ENCODE measurements at regions not wholly inside any gene's neighbourhood (a gene's known extent, or its start where the extent isn't known, plus 50 kb on each side); places are given as distances from the start of the nearest gene placed in this dataset.

DNA sequence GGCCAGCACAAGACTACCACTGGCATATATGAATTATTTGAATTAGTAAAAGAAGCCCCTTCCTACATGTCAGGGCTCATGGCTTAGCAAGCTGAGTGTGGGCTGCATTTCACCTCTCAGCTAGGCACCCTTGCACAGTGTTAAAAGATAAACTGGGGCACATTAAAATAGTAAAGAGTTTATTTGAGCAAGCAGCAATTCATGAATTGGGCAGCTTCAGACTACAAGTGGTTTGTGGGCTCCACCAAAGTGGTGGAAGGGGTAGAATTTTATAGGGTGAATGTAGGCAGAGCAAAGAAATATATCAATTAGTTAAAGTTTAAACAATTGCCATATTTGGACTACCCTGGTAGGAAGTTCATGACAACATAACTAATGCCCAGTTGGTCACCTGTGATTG lies 178.8 kb downstream of the PLPP3 start:
- H3K9ac ChIP-seq (ENCODE audit: extremely low read depth, insufficient read length, low read length), result no peak overlapping the region
- no peak overlapping the region for H2AFZ ChIP-seq (ENCODE audit: low read length)
- no peak overlapping the region for H2BK5ac ChIP-seq (ENCODE audit: insufficient read length, low read length)
- no peaks in the 10 kb centered on the region for H3K79me2 ChIP-seq (ENCODE audit: insufficient read depth, low read length)
- no peak overlapping the region for H3K27ac Mint-ChIP-seq
- no peak overlapping the region for H3T11ph ChIP-seq (ENCODE audit: low read length)
- no peak overlapping the region for H3K4ac ChIP-seq (ENCODE audit: low read depth, low read length)
- H3K4me2 ChIP-seq (ENCODE audit: insufficient read depth, insufficient read length, low read length), result no peak overlapping the region
- no peaks in the 10 kb centered on the region for H3K27me3 ChIP-seq (ENCODE audit: insufficient read depth, low read length)
- no peaks in the 10 kb centered on the region for H4K20me1 ChIP-seq (ENCODE audit: control insufficient read depth, insufficient read depth, insufficient read length)
- H3K23ac ChIP-seq (ENCODE audit: insufficient read length, low read depth, low read length), result no peak overlapping the region
- no peaks in the 10 kb centered on the region for H3K36me3 Mint-ChIP-seq (ENCODE audit: insufficient read depth in 1 of 3, low read depth in 3 of 3)
- no peak overlapping the region for H4K5ac ChIP-seq (ENCODE audit: insufficient read length, low read depth, low read length)
- DNase-seq, result no peak
- no peak overlapping the region for H3K14ac ChIP-seq (ENCODE audit: insufficient read depth, low read length)
- H2BK12ac ChIP-seq (ENCODE audit: insufficient read length, low read depth, low read length), result no peak overlapping the region
- H4K91ac ChIP-seq (ENCODE audit: insufficient read length, low read depth, low read length), result no peak overlapping the region
- TF ChIP-seq CTCF (conservative IDR thresholded peaks at IDR 0.05), result no peak
- no peak overlapping the region for H3K4me3 Mint-ChIP-seq
- no peak overlapping the region for H3K18ac ChIP-seq (ENCODE audit: insufficient read length, low read depth, low read length)
- no peaks in the 10 kb centered on the region; the same call in 1 of the 2 replicates for H3K4me1 ChIP-seq (ENCODE audit: insufficient read depth, low read length)
- no peak overlapping the region for H2BK20ac ChIP-seq (ENCODE audit: low read depth, low read length, poor library complexity, severe bottlenecking)
- no peak overlapping the region for H3K56ac ChIP-seq (ENCODE audit: insufficient read length, low read depth, low read length)
- no peak overlapping the region for H3K27ac ChIP-seq (ENCODE audit: insufficient read length, low read depth, low read length)
- H2AK5ac ChIP-seq (ENCODE audit: insufficient read length, low read length), result no peak overlapping the region
- H3K9me3 Mint-ChIP-seq, result no peaks in the 10 kb centered on the region
- H3K79me1 ChIP-seq (ENCODE audit: insufficient read depth, low read depth, low read length, poor library complexity, severe bottlenecking), result no peaks in the 10 kb centered on the region
- no peaks in the 10 kb centered on the region for H3K9me3 ChIP-seq (ENCODE audit: control insufficient read depth, low read depth, low read length)
- H3K27me3 Mint-ChIP-seq (ENCODE audit: low read depth), result peaks cover 1% of the 10 kb centered on the region; the same call in 1 of the 2 replicates
- no peaks in the 10 kb centered on the region for H3K23me2 ChIP-seq (ENCODE audit: insufficient read length, low read depth, low read length, poor library complexity, severe bottlenecking)
- H3K4me1 Mint-ChIP-seq, result peaks cover 11 to 15% of the 10 kb centered on the region in 2 experiments; a peak in 3 of 4 replicates
- H2BK120ac ChIP-seq (ENCODE audit: low read depth, low read length, poor library complexity, severe bottlenecking), result no peak overlapping the region
- no peak overlapping the region for H4K8ac ChIP-seq (replicated peaks; ENCODE audit: insufficient read length, low read depth, low read length)
- no peak overlapping the region for H2BK15ac ChIP-seq (ENCODE audit: low read depth, low read length)

Data from H9 (cell line).